LNCAP (cell line): ENCODE measurements at regions not wholly inside any gene's neighbourhood (a gene's known extent, or its start where the extent isn't known, plus 50 kb on each side); places are given as distances from the start of the nearest gene placed in this dataset.

Experiments
- CTCF ChIP-seq: fragments of 450-650 bp; IDR thresholded peaks from 2 replicates; pipeline ENCODE4 v1.5.1; 2017; ENCODE audit warnings: mild to moderate bottlenecking

GRCh38 chr3:181855825-181856224, 144.1 kb downstream of the SOX2 start:
- no peak for TF ChIP-seq CTCF

GRCh38 chr3:181859518-181859917, 147.8 kb downstream of the SOX2 start:
- TF ChIP-seq CTCF: no peak

- no peak for TF ChIP-seq CTCF
Measured at GRCh38 chr3:181860235-181860634, 148.5 kb downstream of the SOX2 start.

GRCh38 chr3:181862502-181862901, 150.8 kb downstream of the SOX2 start:
- TF ChIP-seq CTCF: no peak

GRCh38 chr3:181868576-181869082, 156.9 kb downstream of the SOX2 start:
- no peak for TF ChIP-seq CTCF

GRCh38 chr3:181872887-181873286, 161.2 kb downstream of the SOX2 start:
- TF ChIP-seq CTCF: no peak

GRCh38 chr3:181879926-181880325, 168.2 kb downstream of the SOX2 start:
- no peak for TF ChIP-seq CTCF

GRCh38 chr3:181880331-181880730, 168.6 kb downstream of the SOX2 start:
- no peak for TF ChIP-seq CTCF
